VCaP (cell line): ENCODE measurements at regions not wholly inside any gene's neighbourhood (a gene's known extent, or its start where the extent isn't known, plus 50 kb on each side); places are given as distances from the start of the nearest gene placed in this dataset.

Source experiments
- H3K27ac ChIP-seq: fragments of 450-650 bp; 2 replicates; pipeline ENCODE4 v1.5.1; 2017
- CTCF ChIP-seq: fragments of 450-650 bp; conservative IDR thresholded peaks from 2 replicates; pipeline ENCODE4 v1.5.1; 2017; ENCODE audit warnings: mild to moderate bottlenecking, moderate library complexity

- TF ChIP-seq CTCF = no peak
- H3K27ac ChIP-seq = no peak overlapping the region
Observed at GRCh38 chr1:39151267-39151666, 53.2 kb upstream of the MACF1 start.

GRCh38 chr1:39152923-39153322 lies 51.6 kb upstream of the MACF1 start:
- no peak for TF ChIP-seq CTCF
- H3K27ac ChIP-seq = no peak overlapping the region

- H3K27ac ChIP-seq = no peak overlapping the region
- no peak for TF ChIP-seq CTCF
Observed at GRCh38 chr1:39153684-39154083, 50.8 kb upstream of the MACF1 start.

GRCh38 chr1:39154553-39155421 lies 49.7 kb upstream of the MACF1 start:
- TF ChIP-seq CTCF = no peak

More at GRCh38 chr1:39154553-39155421, 49.7 kb upstream of the MACF1 start:
- H3K27ac ChIP-seq = no peak overlapping the region
